HG02571 (cell line): ENCODE measurements at regions not wholly inside any gene's neighbourhood (a gene's known extent, or its start where the extent isn't known, plus 50 kb on each side); places are given as distances from the start of the nearest gene placed in this dataset.

Experiments
- ATAC-seq: cut with Tn5 transposase; IDR thresholded peaks from one replicate; pipeline ENCODE4 v1.9.1; 2021; ENCODE audit warnings: mild to moderate bottlenecking, moderate library complexity; ENCODE audit not compliant: unreplicated experiment

DNA sequence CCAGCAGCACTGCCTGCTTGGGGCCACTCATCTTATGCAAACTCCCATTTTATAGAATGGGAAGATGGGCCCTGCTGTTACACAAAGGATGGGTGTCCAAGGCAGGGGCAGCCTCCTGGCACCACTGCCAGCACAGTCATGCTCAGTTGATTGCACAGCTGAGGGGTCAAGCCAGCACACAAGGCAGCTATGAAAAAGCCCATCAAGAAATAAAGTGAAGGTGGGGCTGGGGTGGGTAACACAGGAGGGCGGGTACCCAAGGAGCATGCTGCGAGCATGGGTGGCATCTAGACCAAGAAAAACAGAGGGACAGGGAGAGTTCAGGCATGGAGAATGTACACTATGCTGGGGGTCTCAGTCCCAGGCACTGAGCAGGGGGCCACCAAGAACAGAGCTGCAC, 74.7 kb upstream of the UNC5B start:
- ATAC-seq, result no peak

DNA sequence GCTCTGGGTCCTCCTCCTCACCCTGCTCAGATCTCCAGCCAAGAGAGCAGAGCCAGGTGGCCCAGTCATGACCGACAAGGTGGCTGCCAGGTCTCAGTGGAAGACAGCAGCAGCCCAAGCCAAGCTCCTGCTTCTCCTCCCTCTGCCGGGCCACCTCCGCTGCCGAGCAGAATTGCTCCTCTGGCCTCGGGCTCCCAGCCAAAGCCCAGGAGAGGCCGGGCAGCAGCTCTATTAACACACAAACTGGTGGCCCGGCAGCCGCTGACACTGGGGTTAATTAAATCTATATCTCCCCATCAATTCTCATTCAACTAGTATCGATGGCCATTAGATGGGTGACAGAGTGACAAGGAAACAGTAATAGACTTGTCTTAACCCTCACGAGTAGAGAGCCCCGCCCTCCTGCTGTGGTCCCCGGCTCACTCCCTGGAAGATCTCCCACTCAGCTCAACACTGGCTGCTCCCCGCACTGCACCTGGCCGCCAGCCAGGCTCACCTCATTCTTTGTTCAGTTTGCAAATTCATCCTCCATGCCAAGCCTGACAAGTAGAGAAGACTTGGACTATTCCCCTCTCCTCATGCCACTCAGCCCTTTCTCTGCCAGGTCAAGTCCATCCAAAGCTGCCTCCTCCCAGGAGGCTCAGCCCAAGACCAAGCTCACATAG, 74.1 kb upstream of the UNC5B start:
- ATAC-seq, result no peak

DNA sequence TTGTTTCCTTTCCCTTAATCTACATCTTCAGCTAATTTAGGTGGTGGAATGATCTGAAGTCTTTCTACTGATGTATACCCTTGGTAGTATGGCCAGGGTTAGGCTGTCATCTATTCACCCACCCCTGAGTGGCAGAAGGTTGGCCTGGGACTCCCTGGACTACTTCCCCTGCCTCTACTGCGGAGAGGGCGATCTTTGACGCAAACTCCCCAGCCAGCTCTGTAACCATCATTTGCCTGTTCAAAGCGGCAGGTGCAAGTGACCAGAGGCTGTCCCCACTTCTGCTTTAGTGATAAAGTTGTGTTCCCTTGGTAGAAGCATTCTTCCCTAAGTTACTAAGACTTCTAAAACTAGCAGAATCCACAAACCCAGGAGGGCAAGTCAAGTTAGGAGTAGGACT, 70.8 kb upstream of the UNC5B start:
- ATAC-seq, result no peak

DNA sequence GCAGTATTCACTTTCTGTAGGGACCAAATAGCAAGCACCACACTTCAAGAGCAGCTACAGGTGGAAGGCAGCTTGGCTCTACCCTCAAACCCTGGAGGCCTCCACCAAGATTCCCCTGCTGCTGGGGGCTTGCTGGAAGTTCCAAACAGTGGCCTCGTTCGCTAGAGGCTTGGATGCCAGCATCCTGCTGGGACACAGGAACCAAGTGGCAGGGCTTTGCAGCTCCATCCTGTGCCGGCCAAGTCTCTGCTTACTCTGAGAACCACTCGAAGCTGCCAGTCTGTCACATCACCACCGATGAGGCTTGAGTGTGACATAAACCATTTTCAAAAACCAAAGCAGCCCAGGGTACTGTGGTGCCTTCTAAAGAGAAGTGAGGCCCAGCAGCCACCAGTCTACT, 69.2 kb upstream of the UNC5B start:
- no peak for ATAC-seq

DNA sequence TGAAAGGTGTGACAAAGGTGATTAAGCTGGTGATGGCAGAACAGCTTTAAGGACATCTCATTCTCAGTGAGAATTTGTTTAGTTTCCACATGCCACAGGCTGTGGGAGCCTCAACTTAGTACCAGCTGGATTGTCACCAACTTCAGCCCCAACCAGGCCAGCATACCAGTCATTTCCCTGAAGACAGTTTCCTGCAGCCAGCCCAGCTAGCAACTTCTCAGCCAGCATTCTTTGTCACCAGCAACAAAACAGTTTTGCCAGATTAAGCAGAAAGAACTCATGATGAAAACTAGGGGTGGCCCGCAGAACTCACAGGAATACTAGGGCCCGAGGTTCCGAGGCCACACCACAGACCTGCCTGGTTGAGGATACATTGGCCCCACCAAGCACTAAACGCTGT, 68.8 kb upstream of the UNC5B start:
- no peak for ATAC-seq

DNA sequence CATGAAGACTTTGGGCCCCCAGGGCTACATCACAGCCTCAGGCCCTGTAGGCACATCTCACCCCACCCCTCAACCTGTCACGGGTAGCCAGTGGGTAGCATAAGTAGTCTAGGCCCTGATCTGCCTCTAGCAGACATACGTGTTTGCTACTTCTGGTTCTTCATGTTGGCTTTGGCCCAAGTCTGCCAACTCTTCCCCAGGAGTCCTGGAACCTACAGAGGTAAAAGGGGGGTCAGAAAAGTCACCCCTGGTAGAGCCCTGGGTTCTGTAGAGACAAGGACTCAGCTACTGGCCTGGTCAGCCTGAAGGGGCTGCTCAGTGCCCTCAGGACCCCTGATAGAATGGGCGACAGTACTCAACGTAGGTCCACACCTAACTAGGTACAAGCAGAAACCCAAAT, 67.5 kb upstream of the UNC5B start:
- ATAC-seq, result no peak

DNA sequence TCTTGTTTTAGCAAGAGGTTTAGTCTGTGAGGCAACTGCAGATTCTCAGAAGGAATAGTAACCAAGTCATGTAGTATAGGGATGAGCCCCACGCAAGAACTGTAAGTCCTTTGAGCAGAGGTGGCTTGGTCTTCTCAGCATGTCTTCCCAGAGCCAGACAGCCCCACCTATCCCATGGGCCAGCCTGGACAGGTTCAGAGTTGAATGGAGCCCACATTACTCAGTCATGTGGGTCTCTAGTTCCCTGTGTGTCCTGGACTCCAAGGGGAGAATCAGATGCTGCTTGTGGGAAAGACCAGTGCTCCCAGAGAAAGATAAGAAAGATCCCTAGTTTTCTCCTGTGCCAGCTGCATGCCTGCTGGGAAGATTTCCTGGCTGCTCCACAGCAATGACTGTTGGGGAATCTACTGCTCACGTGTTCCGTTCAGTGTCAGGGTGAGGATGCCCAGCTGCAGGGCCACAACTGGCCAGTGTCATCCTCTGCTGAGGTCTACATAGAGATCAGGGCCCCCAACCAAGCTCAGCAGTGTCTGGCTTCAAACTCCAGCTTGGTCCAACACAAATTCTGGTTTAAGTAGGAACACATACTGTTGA, 66.9 kb upstream of the UNC5B start:
- ATAC-seq, result no peak

DNA sequence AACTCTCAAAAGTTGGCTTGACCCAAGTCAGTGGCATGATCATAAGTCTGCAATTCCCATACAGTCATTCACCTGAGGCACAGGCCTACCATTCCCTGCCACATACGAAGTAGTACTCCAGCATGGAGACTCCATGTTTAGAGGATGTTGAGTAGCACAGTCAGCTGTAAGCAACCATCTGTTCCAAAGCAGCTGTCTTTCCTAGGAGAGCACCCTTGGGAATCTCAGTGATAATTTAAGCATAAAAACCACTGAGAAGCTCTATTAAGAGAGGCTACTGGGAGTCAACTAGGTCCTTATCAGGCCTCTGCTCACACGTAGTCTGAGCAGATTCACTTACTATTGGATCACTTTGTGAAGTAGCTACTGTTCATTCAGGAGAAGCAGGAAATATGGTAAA, 61.6 kb upstream of the UNC5B start:
- ATAC-seq, result no peak

DNA sequence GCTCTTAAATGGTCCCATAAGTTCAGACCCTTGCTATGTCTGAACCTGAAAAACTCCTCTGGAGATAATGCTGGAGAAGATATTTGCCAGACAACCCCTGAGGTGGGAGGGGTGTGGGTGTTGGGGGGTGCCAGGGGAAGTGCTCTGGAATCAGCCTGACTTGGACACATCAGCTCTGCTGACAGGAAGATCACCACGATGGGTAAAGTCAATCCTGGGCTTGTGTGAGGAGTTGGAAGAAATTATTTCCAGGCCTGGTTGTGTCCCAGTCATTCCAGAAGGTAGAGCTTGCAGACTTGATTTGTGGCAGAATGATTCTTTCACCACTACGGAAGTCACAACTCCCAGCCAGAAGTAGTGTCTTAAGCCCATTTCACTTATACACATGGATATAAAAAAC, 60.3 kb upstream of the UNC5B start:
- ATAC-seq, result no peak

DNA sequence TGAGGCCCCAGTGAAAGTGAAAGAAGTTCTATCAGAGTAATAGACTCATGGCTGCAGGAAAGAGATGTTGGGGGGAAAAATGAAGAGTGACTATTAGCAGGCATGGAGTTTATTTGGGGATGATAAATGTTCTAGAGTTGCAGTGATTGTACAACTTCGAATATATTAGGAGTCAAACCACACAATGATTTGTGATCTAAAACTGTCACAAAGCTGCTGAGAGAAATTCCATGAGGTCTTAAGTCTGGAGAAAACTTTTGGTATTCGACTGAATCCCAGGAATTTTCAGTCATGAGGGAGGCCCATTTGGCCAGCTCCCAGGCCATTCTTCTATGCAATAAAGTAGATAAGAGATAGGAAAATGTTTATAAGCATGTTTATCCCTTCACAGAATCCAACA, 55.9 kb upstream of the UNC5B start:
- no peak for ATAC-seq

DNA sequence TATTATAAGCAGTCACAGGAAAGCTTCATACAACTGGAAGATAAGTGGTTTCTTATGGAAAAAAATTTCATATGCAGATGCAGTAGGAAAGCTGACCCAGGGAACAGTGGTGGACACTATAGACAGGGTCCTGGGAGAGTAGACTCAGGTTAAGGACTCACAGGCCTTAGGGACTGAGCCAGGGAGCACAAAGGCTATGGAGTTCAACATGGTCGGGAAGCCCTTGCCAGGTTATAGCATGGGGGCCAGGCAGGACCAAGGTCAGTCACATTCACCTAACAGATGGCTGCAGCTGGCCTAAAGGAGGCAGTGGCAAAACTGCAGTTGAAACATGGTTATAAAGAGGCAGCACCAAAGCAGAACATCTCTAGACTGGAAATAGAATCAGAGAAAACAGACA, 54.9 kb upstream of the UNC5B start:
- ATAC-seq, result no peak

DNA sequence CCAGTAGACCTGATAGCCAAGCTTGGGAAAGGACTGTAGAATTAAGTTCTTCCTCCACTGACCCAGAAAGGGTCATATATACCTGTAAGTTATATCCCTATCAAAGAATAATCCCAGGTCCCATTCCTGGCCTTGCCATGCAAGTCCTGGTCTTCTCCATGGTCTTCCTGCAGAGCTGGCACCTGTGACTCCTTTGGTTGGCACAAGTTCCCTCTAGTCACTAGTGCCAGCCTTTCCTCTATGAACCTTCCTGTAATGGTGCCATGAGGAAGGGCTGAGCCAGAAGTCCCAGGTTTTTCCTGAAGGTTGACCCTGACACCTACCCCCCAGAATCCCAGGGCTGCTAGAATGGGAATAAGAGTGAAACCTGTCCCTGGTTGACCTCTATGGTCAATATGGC, 54.1 kb upstream of the UNC5B start:
- ATAC-seq, result no peak

DNA sequence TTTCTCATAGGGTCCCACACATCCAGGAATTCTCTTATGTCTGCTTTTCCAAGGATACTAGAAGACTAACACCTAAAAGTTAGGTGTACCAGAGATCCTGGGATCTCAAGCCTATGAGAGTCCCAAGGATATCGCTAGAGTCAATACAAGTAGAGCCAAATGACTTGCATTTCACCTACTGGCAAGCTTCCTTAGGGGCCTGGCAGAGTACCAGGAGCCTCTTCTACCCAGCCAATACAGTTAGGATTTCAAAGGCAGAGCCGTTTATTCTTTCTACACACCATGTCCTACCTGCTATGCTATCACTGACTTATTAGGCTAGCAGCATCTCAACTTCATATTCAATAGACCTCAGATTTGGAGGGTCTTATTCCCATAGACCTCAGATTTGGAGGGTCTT, 53.5 kb upstream of the UNC5B start:
- no peak for ATAC-seq

DNA sequence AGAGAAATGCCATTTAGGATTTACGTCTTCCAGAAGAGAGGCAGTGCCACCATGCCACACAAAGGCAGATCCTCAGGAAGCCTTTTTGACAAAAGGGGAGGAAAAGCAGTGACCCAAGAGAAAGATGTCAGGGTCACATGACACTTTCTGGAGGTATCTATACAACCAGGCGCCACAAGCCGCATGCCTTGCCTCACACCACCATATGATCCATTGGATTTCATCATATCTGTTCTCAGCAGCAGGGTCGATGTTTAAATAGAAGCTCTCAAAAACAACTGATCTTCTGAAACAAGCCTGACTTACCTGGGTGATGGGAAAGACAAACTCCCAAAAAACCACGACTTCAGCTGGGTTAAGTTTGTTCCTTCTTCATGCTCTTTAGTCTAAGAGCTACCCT, 52.5 kb upstream of the UNC5B start:
- no peak for ATAC-seq

DNA sequence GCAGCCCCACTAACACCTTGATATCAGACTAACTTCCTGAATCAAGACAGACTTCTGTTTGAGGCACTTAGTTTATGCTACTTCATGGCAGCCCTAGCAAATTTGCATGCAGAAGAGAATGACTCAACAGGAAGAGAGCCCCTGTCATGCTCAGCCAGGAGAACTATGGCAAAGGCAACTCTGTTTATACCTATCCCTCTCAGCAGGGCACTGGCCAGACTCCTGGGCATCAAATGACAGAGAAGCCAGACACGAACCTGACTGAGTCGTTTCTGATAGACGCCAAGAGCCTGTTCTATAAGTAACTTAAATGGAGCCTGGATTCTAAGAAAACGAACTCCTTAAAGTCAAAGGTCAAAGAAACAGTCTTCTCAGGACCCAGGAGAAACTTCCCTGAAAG, 50.9 kb upstream of the UNC5B start:
- ATAC-seq, result no peak
